ENCODE measurements at regions not wholly inside any gene's neighbourhood (a gene's known extent, or its start where the extent isn't known, plus 50 kb on each side); places are given as distances from the start of the nearest gene placed in this dataset.

GRCh38 chr2:211149731-211150130 is 593.3 kb downstream of the CPS1 start:
- H3K27me3 Mint-ChIP-seq (ENCODE audit: unreplicated experiment) = no peaks in the 10 kb centered on the region
- no peaks in the 10 kb centered on the region for H3K36me3 Mint-ChIP-seq (ENCODE audit: unreplicated experiment)
- no peaks in the 10 kb centered on the region for H3K9me3 Mint-ChIP-seq (ENCODE audit: unreplicated experiment)
- TF ChIP-seq, protein P1, sequence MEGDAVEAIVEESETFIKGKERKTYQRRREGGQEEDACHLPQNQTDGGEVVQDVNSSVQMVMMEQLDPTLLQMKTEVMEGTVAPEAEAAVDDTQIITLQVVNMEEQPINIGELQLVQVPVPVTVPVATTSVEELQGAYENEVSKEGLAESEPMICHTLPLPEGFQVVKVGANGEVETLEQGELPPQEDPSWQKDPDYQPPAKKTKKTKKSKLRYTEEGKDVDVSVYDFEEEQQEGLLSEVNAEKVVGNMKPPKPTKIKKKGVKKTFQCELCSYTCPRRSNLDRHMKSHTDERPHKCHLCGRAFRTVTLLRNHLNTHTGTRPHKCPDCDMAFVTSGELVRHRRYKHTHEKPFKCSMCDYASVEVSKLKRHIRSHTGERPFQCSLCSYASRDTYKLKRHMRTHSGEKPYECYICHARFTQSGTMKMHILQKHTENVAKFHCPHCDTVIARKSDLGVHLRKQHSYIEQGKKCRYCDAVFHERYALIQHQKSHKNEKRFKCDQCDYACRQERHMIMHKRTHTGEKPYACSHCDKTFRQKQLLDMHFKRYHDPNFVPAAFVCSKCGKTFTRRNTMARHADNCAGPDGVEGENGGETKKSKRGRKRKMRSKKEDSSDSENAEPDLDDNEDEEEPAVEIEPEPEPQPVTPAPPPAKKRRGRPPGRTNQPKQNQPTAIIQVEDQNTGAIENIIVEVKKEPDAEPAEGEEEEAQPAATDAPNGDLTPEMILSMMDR (IDR thresholded peaks at IDR 0.05) = no peak
- H3K4me1 Mint-ChIP-seq (ENCODE audit: unreplicated experiment) = peaks cover 3% of the 10 kb centered on the region
- no peak for DNase-seq (ENCODE audit: extremely low spot score, unreplicated experiment)
- H3K4me3 Mint-ChIP-seq (ENCODE audit: unreplicated experiment) = no peak overlapping the region
- H3K27ac Mint-ChIP-seq (ENCODE audit: unreplicated experiment) = no peak overlapping the region

DNA sequence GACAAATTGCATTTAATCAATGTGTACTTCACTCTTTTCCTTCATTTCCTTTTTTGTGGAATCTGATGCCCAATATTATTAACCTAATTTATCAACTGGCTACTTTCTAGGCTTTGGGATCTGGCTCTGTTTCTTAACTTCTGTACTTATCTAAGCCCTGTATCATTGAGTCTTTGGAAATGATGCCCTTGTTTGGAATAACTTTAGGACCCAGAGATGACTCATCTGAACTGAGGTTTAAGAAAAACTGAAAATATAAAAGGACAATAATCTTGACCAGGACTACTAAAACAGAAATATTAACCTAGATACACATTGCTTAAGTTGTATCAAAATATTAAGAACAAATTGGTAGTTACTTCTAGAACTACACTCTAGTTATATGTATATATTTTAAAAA is 600.8 kb downstream of the CPS1 start:
- no peak overlapping the region for H3K27ac Mint-ChIP-seq (ENCODE audit: unreplicated experiment)
- no peaks in the 10 kb centered on the region for H3K36me3 Mint-ChIP-seq (ENCODE audit: unreplicated experiment)
- peaks cover 5% of the 10 kb centered on the region for H3K4me1 Mint-ChIP-seq (ENCODE audit: unreplicated experiment)
- H3K4me3 Mint-ChIP-seq (ENCODE audit: unreplicated experiment) = no peak overlapping the region
- DNase-seq (ENCODE audit: extremely low spot score, unreplicated experiment) = no peak
- H3K27me3 Mint-ChIP-seq (ENCODE audit: unreplicated experiment) = peaks cover 5% of the 10 kb centered on the region
- TF ChIP-seq, protein P1 (IDR thresholded peaks at IDR 0.05) = no peak
- no peaks in the 10 kb centered on the region for H3K9me3 Mint-ChIP-seq (ENCODE audit: unreplicated experiment)

GRCh38 chr2:211157856-211158463 is 601.6 kb downstream of the CPS1 start:
- Mint-ChIP-seq H3K36me3 (ENCODE audit: unreplicated experiment) (no peaks in the 10 kb centered on the region), H3K27ac (ENCODE audit: unreplicated experiment) (no peak overlapping the region), H3K9me3 (ENCODE audit: unreplicated experiment) (no peaks in the 10 kb centered on the region), H3K4me3 (ENCODE audit: unreplicated experiment) (no peak overlapping the region), H3K27me3 (ENCODE audit: unreplicated experiment) (peaks cover 8% of the 10 kb centered on the region), H3K4me1 (ENCODE audit: unreplicated experiment) (peaks cover 5% of the 10 kb centered on the region)
- peak; percentile 87 for DNase-seq (ENCODE audit: extremely low spot score, unreplicated experiment)
- TF ChIP-seq, protein P1 (IDR thresholded peaks at IDR 0.05) = peak; percentile 91

GRCh38 chr2:211159972-211160371 is 603.6 kb downstream of the CPS1 start:
- Mint-ChIP-seq H3K36me3 (ENCODE audit: unreplicated experiment) (no peaks in the 10 kb centered on the region), H3K4me3 (ENCODE audit: unreplicated experiment) (no peak overlapping the region), H3K9me3 (ENCODE audit: unreplicated experiment) (no peaks in the 10 kb centered on the region), H3K27ac (ENCODE audit: unreplicated experiment) (no peak overlapping the region), H3K4me1 (ENCODE audit: unreplicated experiment) (peaks cover 5% of the 10 kb centered on the region), H3K27me3 (ENCODE audit: unreplicated experiment) (peaks cover 9% of the 10 kb centered on the region)
- no peak for DNase-seq (ENCODE audit: extremely low spot score, unreplicated experiment)
- TF ChIP-seq, protein P1 (IDR thresholded peaks at IDR 0.05) = no peak

- H3K4me3 Mint-ChIP-seq (ENCODE audit: unreplicated experiment) = no peak overlapping the region
- H3K27ac Mint-ChIP-seq (ENCODE audit: unreplicated experiment) = no peak overlapping the region
- peaks cover 5% of the 10 kb centered on the region for H3K4me1 Mint-ChIP-seq (ENCODE audit: unreplicated experiment)
- H3K9me3 Mint-ChIP-seq (ENCODE audit: unreplicated experiment) = no peaks in the 10 kb centered on the region
- peaks cover 9% of the 10 kb centered on the region for H3K27me3 Mint-ChIP-seq (ENCODE audit: unreplicated experiment)
- no peaks in the 10 kb centered on the region for H3K36me3 Mint-ChIP-seq (ENCODE audit: unreplicated experiment)
- TF ChIP-seq, protein P1 (IDR thresholded peaks at IDR 0.05) = no peak
- DNase-seq (ENCODE audit: extremely low spot score, unreplicated experiment) = no peak
Observed at GRCh38 chr2:211161236-211161635, 604.8 kb downstream of the CPS1 start.

Data from osteocyte (in vitro differentiated cells).